Inflammatory macrophage (primary cell): ENCODE measurements at regions not wholly inside any gene's neighbourhood (a gene's known extent, or its start where the extent isn't known, plus 50 kb on each side); places are given as distances from the start of the nearest gene placed in this dataset.
"Not testable (repeated sequence)": the region's sequence is repeated elsewhere in the genome, so short reads cannot be mapped to it uniquely, and the experiment has no call there.

Experiments
- DNase-seq, 2 donors: peaks; one replicate each; pipeline ENCODE4 v3.0.0-alpha.2; 2020 to 2022

- no peak for DNase-seq
These were observed 132.9 kb upstream of the GRB10 start for GRCh38 chr7:50915621-50916020.

DNA sequence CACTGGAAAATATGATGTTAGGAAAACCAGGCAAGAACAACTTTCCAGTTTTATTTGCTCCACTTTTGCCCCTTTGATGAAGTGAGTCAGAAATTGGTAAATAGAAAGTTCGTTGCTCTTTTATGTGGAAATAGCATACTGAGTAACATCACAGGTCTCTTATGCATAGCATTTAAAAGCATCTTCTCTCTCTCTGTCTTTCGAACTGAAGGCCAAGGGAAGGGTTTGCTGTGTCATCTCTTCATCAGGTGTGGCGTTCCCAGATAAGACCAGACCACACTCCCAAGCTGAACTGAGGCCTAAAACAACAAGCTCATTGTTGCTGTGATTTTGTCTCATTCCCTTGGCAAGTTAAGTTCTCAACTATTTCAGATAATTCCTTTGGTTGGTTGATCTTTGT, 131.8 kb upstream of the GRB10 start:
- no peak for DNase-seq

GRCh38 chr7:50908628-50909290, 126.1 kb upstream of the GRB10 start:
- no peak for DNase-seq

- not testable (repeated sequence) for DNase-seq
These were observed 116.1 kb upstream of the GRB10 start for GRCh38 chr7:50898604-50899477.

- DNase-seq, result not testable (repeated sequence)
These were observed 104.4 kb upstream of the GRB10 start for GRCh38 chr7:50887061-50887460.

DNA sequence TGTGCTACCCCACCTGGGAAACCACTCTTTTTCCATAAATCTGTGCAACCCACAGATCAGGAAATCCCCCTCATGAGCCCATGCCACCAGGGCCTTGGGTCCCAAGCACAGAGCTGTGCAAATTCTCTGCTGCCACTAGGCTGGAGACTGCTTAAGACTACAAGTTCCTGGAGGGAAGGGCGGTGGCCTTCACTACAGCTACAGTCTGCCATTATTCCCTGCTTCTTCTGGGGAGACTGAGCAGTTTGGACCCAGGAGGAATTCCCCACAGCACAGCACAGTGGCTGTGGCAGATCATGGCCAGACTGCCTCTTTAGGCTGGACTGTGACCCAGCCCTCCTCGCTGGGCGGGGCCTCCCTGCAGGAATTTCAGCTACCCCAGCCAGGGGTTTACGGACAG, 89.7 kb upstream of the GRB10 start:
- DNase-seq, result no peak

DNA sequence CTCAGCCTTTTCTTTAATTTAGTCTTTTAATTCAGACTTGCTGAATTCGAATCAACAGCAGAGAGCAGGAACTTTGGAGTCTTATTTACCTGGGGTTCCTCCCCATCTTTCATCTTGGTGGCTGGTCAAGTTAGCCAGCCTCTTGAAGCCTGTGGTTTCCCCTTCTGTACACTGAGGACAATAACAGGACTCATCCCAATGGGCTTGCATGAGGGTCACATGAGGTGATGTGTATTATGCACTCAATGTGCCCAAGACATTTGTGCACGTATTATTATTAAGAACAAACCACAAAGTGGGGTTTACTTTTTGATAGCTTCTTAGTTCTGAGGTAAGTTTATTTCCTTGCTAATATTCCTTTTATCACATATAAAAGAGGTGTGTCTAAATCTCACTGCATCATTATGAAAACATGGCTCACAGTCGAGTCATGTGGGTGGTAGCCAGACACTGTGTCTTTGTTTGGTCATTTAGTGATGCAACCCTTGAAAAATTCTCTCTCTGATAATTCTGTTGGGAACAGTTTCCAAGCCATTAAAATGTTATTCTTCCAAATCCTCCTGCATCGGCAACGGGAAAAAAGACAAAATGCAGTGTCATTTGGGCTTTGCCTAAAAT, 86.5 kb upstream of the GRB10 start:
- DNase-seq, result no peak

- no peak for DNase-seq
These were observed 85.9 kb upstream of the GRB10 start for GRCh38 chr7:50868426-50869100.

DNA sequence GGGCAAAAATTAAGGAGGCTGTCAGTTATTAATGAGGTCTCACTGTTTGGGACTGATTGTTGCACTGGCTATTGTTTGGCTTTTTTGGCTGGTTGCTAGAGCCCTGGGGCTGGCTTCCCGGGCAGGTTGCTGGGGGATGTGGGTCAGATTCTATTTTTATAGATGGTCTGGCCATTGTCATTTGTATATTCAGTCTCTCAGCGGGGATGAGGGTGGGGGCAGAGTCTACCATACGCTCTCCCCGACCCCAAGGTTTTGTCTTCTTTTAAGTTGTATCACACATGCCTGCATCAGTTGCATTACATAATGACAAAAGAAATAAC, 84.3 kb upstream of the GRB10 start:
- DNase-seq, result no peak

DNA sequence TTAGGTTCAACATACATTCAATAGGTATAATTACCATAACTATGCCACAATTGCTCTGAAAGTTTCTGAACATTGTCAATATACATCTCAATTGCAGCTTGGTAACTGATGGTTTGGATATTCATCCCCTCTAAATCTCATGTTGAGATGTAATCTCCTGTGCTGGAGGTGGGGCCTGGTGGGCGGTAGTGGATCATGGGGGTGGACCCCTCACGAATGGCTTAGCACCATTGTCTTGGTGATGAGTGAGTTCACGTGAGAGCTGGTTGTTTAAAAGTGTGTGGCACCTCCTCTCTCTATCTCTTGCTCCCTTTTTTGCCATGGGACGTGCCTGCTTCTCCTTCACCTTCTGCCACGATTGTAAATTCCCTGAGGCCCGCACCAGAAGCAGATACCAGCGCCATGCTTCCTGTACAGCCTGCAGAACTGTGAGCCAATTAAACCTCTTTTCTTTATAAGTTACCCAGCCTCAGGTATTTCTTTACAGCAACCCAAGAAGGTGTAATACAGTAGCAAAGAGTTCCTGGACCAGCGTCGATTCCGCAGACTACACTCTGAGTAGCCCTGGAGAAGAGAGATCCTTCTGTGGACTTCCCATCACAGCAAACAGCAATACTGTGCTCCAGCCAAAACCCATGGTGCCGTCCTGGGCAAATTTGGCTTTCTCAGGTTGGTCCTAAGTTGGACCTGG, 83.8 kb upstream of the GRB10 start:
- DNase-seq, result no peak

DNA sequence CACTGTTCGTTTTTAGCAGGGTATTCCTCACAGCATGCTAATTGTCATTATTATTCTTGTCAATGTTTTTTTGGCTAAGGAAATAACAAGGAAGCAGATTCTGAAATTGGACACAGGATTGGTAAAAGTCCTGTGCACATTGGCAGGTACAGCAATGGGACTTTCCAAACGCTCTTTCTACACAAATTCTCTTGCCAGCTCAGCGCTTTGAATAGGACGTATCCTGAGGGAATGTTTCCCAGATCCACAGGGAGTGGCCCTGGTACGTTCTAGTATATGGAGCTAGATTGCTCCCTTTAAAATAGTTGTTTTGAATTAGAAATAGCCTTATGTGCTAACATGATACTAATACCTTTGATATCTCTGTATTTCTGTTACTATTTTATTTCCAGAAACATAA, 82.8 kb upstream of the GRB10 start:
- DNase-seq, result no peak

- no peak for DNase-seq
These were observed 82.0 kb upstream of the GRB10 start for GRCh38 chr7:50864694-50865093.

GRCh38 chr7:50863053-50863452, 80.4 kb upstream of the GRB10 start:
- no peak for DNase-seq

DNA sequence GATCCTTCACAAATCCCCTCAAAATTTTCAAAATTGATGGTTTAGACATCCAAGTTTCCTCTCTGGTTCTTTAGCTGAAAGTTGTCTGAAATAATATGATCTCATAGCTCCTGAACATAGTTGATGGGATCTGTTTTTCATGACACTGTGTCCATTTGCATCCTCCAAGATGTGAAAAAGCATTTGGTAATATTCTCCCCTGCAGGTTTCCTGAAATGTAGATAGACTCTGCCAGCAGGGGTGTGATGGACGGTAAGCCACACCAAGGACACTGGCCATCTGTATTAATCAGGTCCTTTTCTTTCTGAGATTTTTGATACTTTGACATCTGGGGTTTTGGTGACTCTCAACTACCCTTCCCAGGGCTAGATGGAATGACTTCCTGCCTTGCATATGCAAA, 79.6 kb upstream of the GRB10 start:
- DNase-seq, result no peak

GRCh38 chr7:50860598-50860997, 77.9 kb upstream of the GRB10 start:
- DNase-seq, result no peak

DNA sequence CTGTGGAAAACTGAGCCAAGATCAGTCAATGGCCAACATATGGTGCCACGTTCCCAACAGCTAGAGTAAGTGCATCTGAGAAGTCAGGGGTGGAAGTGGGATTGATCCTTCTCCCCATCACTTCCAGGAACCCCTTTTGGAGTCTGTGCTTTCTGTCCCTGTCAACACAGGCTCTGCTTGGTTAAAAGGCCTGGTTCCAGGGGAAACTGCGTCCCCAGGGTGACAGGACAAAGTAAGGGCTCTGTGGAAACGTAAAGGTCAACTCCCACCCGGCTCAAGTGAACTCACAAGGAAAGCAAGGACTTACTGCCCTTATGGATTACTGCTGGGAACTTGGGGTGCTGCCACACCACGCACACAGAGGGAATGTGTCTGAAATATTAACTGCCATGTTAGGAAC, 77.5 kb upstream of the GRB10 start:
- DNase-seq, result no peak

DNA sequence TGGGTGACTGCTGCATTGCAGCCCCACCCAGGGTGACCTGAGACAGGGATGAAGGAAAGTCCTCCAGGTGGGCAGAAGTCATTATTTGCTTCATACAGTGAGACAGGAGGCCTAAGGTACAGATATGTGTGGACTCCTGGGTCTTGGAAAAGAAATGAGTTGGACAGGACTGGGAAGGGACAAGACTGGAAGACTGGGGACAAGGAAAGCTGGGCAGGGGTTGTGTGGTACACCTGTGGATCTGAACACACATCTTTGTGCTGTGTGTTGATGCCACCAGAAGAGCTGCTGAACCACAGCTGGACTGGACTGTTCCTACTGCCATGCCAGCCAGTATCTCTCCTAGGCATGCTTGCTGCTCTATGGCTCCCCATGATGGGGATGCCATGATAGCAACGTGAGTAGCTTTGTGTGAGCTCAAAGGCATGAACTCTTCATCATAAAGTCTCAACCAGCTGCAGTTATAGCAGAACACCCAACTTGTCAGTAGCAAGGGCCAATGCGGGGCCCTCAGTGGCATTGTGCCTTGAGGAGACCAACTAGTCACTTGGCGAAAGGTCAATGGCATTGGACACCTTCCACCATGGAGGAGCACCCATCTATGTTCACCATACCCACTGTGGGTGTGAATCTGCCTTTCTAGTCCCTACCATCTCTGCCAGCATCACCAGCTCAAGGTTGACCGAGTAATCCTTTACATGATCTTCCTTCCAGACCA, 76.0 kb upstream of the GRB10 start:
- DNase-seq, result no peak

GRCh38 chr7:50857804-50858489, 75.3 kb upstream of the GRB10 start:
- no peak for DNase-seq

DNA sequence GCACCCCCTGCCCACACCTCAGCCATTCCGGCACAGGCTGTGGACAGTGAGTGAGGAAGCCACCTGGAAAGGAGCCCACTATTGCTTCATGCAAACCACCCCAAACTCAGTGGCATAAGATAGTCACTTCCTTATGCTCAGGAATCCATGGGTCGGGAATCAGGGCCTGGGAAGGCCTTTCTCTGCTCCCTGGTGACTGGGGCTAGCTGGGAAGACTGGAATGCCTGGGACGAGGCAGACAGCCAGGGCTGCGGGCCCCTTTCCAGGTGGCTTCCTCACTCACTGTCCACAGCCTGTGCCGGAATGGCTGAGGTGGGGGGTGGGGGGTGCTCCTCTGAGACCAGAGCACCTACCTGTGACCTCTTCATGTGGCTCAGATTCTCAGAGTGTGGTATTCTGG, 74.1 kb upstream of the GRB10 start:
- DNase-seq, result no peak

GRCh38 chr7:50856231-50856630, 73.5 kb upstream of the GRB10 start:
- no peak for DNase-seq

GRCh38 chr7:50855526-50855925, 72.8 kb upstream of the GRB10 start:
- no peak for DNase-seq

GRCh38 chr7:50854831-50855230, 72.1 kb upstream of the GRB10 start:
- no peak for DNase-seq
